Activated CD4-positive, alpha-beta memory T cell treated with anti-CD3 and anti-CD28 coated beads for 36 hours (primary cell): ENCODE measurements at regions not wholly inside any gene's neighbourhood (a gene's known extent, or its start where the extent isn't known, plus 50 kb on each side); places are given as distances from the start of the nearest gene placed in this dataset.

Experiments used
- CTCF ChIA-PET: fragments of 350-600 bp; sonication (Branson Sonifier 250); formaldehyde crosslinking; loops from one replicate; lab custom pipeline; 2021; ENCODE audit warnings: antibody characterized with exemption, inconsistent platforms; lab: Charles Lee
- POLR2A ChIA-PET: fragments of 350-600 bp; sonication (Branson Sonifier 250); formaldehyde crosslinking; loops from one replicate; lab custom pipeline; 2021; ENCODE audit warnings: antibody characterized with exemption; lab: Charles Lee
- DNase-seq: peaks from one replicate; pipeline ENCODE4 v3.0.0-alpha.2; 2020
- H3K27ac Mint-ChIP-seq: one replicate; pipeline ENCODE4 v1.8.0; 2021; ENCODE audit warnings: mixed read lengths
- H3K27me3 Mint-ChIP-seq: one replicate; pipeline ENCODE4 v1.8.0; 2021; ENCODE audit warnings: mixed read lengths
- H3K36me3 Mint-ChIP-seq: one replicate; pipeline ENCODE4 v1.8.0; 2021; ENCODE audit warnings: mixed read lengths
- H3K4me1 Mint-ChIP-seq: one replicate; pipeline ENCODE4 v1.8.0; 2021; ENCODE audit warnings: low read depth, mixed read lengths
- H3K4me3 Mint-ChIP-seq: one replicate; pipeline ENCODE4 v1.8.0; 2021; ENCODE audit warnings: mild to moderate bottlenecking, mixed read lengths
- H3K9me3 Mint-ChIP-seq: one replicate; pipeline ENCODE4 v1.8.0; 2021; ENCODE audit warnings: mixed read lengths
- intact Hi-C: fragments of 100-400 bp; cut with micrococcal nuclease; formaldehyde crosslinking; loops from one replicate; pipeline ENCODE4 v1.15.1; 2023

DNA sequence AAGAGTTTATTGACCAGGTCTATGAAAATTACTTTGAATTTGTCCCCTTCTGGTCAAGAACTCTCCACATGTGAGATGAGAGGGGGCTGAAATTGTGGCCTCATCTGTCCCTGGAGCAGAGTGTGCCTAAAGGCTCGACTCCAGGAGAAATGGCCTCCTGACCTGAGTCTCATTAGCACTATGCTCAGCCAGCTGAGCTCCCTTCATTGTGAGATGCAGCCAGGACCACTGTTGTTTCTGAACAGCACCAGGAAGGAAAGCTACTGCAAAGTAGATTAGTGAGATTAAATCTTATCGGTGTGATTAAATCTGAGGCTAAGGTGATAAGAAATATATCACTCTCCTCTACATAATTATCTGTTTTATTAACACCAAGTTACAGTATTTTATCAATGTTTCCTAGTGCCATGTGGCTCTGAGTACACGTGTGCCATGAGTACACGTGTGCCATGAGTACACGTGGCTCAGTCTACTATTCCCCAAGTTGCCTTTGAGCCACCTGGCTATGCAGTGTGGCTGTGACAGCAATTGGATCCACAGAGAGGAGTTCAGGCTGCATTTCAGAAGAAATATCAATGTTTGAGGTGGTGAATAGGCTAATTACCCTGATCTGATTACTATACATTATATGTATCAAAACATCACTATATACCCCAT is 126.9 kb downstream of the IPMK start:
- Mint-ChIP-seq H3K9me3 (no peaks in the 10 kb centered on the region), H3K4me3 (no peak overlapping the region), H3K27me3 (peaks cover 4% of the 10 kb centered on the region), H3K4me1 (peaks cover 9% of the 10 kb centered on the region), H3K27ac (no peak overlapping the region), H3K36me3 (no peaks in the 10 kb centered on the region)
- intact Hi-C loops: no loop called here
- POLR2A ChIA-PET: no interaction called here
- CTCF ChIA-PET: no interaction called here
- DNase-seq: no peak

DNA sequence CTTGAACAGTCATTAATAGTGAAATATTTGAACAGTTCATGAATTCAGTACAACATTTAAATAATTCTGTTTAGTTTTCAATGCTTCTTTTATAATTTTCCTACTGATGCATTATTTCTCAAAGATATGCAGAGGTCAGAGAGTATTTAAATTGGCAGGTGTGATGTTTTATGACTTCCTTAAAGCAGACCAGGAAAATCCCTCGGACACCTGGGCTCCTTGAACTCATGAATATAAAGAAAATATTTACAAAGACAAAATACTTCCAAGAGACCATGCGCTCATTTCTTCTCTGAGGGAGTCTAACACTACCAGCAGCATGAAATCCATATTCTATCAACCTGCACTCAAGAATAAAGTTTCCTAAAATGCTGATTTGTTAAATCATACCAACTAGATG is 127.6 kb downstream of the IPMK start:
- peaks cover 9% of the 10 kb centered on the region for H3K4me1 Mint-ChIP-seq
- H3K9me3 Mint-ChIP-seq: no peaks in the 10 kb centered on the region
- intact Hi-C loops: no loop called here
- no peak overlapping the region for H3K27ac Mint-ChIP-seq
- no peak for DNase-seq
- ChIA-PET CTCF (no interaction called here), POLR2A (no interaction called here)
- no peaks in the 10 kb centered on the region for H3K36me3 Mint-ChIP-seq
- no peak overlapping the region for H3K4me3 Mint-ChIP-seq
- H3K27me3 Mint-ChIP-seq: peaks cover 4% of the 10 kb centered on the region

DNA sequence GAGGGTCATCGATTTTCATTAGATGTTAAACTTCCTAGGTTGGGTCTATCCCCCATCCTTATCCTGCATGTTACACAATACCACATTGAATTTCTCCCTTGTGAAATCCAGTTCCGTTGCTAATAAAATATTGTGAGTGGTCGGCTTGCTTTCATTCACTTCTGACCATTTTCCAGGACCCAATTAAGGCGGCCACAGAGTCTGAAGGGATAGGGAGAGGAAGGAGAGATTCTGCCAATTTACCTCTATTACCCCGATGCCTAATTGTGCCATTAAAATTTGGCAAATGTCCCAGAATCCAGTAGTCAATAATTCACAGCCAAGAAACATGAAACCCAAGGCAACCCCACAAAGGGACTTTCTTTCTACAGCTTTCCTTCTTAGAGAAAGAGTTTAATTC is 129.9 kb downstream of the IPMK start:
- DNase-seq: no peak
- H3K27me3 Mint-ChIP-seq: peaks cover 4% of the 10 kb centered on the region
- no peaks in the 10 kb centered on the region for H3K4me1 Mint-ChIP-seq
- no peak overlapping the region for H3K27ac Mint-ChIP-seq
- H3K4me3 Mint-ChIP-seq: no peak overlapping the region
- intact Hi-C loops: no loop called here
- POLR2A ChIA-PET: no interaction called here
- no peaks in the 10 kb centered on the region for H3K9me3 Mint-ChIP-seq
- H3K36me3 Mint-ChIP-seq: no peaks in the 10 kb centered on the region
- CTCF ChIA-PET: interaction anchor here (0.6 kb wide), 1 partner anchor 152 kb away, joined by 4 read pairs; no protein-coding TSS in a partner anchor

DNA sequence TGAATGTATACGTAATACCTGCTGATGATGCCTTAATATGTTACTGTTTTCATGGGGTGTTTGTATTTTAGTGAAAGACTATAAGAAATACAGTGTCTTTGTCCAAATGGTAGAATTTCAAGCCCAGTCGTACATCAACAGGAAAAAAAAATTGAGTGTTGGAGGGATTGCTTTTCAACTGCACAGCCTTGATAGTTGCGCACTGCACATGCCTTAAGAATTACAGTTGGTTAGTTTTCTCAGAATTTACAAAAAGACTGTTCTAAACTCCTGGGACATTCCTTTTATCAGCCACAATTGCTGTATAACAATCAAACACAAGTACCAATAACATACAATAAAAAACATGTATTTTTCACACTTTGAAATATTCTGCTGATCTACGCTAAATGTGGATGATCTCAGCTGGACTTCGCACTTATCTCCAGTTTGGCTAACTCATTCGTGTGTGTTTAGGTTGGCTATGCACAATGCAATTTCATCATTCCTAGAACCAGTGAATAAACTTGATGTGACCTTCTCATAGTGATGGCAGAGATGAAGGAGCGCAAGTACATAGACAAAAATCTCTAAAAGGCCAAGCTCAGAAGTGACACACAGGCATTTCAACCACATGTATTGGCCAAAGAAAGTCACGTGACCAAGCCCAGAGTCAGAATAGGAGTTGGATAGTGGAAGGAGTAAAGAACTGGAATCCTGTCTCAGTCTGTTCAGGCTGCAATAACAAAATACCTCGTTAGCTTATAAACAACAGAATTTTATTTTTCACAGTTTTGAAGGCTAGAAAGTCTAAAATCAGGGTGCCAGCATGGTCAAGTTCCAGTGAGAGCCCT is 152.3 kb downstream of the IPMK start:
- H3K27me3 Mint-ChIP-seq: peaks cover 1% of the 10 kb centered on the region
- intact Hi-C loops: no loop called here
- no peak overlapping the region for H3K4me3 Mint-ChIP-seq
- DNase-seq: no peak
- ChIA-PET CTCF (no interaction called here), POLR2A (no interaction called here)
- no peak overlapping the region for H3K27ac Mint-ChIP-seq
- no peaks in the 10 kb centered on the region for H3K4me1 Mint-ChIP-seq
- H3K9me3 Mint-ChIP-seq: no peaks in the 10 kb centered on the region
- no peaks in the 10 kb centered on the region for H3K36me3 Mint-ChIP-seq

DNA sequence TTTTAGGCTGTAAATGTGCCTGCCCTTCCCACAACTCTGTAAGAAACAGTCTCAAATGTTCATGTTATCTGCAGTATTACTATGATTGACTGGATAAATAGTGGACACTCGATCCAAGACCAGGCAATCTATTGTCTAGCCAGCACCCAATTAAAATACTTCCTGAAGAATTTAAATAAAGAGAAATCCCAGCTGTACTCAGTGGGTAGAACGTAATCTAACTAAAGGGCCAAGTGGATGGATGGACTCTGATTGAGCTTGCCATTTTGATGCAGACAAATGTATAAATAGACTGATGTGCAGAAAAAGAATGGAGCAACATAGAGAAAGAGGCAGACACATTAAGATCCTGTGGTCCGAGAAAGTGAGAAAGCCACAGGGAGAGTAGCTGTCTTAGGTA is 158.0 kb downstream of the IPMK start:
- intact Hi-C loops: no loop called here

DNA sequence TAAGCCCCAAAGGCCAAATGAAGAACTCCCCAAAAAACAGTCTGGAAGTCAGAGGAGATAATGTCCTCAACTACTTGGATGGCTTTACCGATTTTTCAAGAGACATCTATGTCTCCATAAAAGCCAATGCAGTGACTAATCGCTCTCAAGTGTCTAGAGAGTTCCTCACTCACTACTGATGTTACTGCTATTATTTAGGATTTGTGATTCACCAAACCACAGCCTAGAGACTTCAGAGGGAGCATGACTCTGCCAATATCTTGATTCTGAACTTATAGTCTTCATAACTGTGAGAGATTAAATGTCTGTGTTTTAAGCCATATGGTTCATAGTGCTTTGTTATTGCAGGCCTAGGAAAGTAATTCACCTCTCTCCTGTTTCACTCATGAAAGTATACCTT is 160.2 kb downstream of the IPMK start:
- H3K9me3 Mint-ChIP-seq: no peaks in the 10 kb centered on the region
- peaks cover 1% of the 10 kb centered on the region for H3K27me3 Mint-ChIP-seq
- ChIA-PET POLR2A (no interaction called here), CTCF (no interaction called here)
- no peak for DNase-seq
- H3K36me3 Mint-ChIP-seq: no peaks in the 10 kb centered on the region
- intact Hi-C loops: no loop called here
- no peak overlapping the region for H3K27ac Mint-ChIP-seq
- no peaks in the 10 kb centered on the region for H3K4me1 Mint-ChIP-seq
- no peak overlapping the region for H3K4me3 Mint-ChIP-seq

More for the DNA sequence above, 158.0 kb downstream of the IPMK start:
- CTCF ChIA-PET: no interaction called here
- POLR2A ChIA-PET: no interaction called here
- Mint-ChIP-seq H3K27ac (no peak overlapping the region), H3K9me3 (no peaks in the 10 kb centered on the region), H3K36me3 (no peaks in the 10 kb centered on the region), H3K4me3 (no peak overlapping the region), H3K4me1 (no peaks in the 10 kb centered on the region), H3K27me3 (peaks cover 1% of the 10 kb centered on the region)
- DNase-seq: no peak

DNA sequence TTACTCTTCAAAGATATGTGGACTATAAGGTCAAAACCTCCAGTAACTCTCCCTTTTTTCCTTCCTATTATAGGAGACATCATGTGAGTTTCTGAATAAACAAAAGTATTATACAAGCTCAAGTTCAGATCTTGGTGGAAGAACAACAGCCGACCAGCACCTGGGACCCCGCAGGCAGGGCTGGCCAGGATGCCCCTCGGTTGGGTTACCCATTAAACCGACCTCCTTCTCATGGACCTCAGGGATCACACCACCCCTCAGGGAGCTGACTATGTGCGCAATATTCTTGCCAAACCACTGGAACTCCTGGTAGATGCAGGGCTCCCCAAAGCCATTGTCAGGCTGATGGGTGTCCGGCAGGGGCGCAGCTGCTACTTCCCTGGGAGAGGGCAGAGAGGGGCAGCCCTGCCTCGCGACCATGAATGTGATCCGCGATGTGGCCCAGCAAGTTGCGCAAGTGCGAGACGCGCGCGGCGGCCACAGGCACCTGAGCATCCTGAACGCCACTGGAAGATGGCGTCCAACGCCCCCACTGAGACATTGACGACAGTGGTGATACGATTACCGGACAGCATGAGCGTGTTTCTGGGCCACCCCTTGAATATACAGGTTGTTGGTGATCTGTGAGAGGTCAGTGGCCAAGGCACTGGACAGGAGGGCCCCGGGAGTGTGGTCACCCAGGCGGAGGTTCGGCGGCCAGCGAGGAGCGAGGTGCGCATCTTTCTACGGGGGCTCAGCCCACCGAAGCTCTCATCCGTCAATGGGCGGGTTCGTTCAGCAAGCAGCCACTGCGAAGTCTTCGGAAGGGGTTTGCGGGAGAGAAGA is 161.3 kb downstream of the IPMK start:
- H3K36me3 Mint-ChIP-seq: no peaks in the 10 kb centered on the region
- no peak overlapping the region for H3K4me3 Mint-ChIP-seq
- no peak overlapping the region for H3K27ac Mint-ChIP-seq
- no peaks in the 10 kb centered on the region for H3K4me1 Mint-ChIP-seq
- no peak for DNase-seq
- H3K9me3 Mint-ChIP-seq: no peaks in the 10 kb centered on the region
- intact Hi-C loops: no loop called here
- ChIA-PET CTCF (no interaction called here), POLR2A (no interaction called here)
- peaks cover 1% of the 10 kb centered on the region for H3K27me3 Mint-ChIP-seq

DNA sequence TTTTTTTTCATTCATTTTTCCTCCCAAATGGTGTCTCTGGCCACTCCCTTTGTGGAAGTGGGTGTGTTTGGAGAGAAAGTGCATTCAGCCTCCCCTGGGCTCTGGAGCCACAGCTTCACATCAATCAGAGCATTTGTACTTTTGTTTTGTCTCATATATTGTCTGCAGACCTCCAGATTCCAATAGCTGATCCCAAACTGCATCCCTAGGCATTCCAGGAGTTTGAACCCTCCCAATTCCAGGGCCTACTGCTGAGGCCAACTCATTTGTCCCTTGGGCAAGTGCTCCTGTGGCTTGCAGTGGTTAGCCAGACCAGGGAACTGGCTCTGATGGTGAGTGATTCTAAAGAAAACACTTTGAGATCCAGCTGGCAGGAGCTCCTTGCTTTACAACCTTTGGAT is 163.3 kb downstream of the IPMK start:
- H3K4me1 Mint-ChIP-seq: no peaks in the 10 kb centered on the region
- H3K36me3 Mint-ChIP-seq: no peaks in the 10 kb centered on the region
- peaks cover 1% of the 10 kb centered on the region for H3K27me3 Mint-ChIP-seq
- ChIA-PET POLR2A (no interaction called here), CTCF (no interaction called here)
- DNase-seq: no peak
- intact Hi-C loops: no loop called here
- no peak overlapping the region for H3K4me3 Mint-ChIP-seq
- H3K27ac Mint-ChIP-seq: no peak overlapping the region
- H3K9me3 Mint-ChIP-seq: no peaks in the 10 kb centered on the region

DNA sequence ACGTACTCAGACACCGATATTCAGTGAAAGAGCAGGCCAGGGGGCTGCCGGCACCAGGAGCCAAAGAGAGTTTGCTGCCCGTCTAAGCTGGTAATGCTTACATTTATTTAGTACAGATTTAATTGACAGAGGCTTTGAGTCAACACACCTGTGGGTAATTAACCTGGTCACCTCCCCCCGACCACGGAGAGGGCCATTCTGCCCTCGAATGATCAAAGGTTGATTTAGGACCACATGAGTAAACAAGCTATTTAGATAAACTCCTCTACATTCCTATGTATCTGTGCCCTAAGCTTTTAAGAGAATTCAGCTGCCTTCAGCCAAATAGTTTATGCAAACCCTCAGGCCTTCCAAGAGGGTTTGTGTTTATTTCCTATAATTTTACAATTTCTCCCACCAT is 164.8 kb downstream of the IPMK start:
- Mint-ChIP-seq H3K9me3 (no peaks in the 10 kb centered on the region), H3K27me3 (no peaks in the 10 kb centered on the region), H3K4me1 (no peaks in the 10 kb centered on the region), H3K27ac (no peak overlapping the region), H3K36me3 (no peaks in the 10 kb centered on the region), H3K4me3 (no peak overlapping the region)
- no peak for DNase-seq
- ChIA-PET CTCF (no interaction called here), POLR2A (no interaction called here)
- intact Hi-C loops: no loop called here

DNA sequence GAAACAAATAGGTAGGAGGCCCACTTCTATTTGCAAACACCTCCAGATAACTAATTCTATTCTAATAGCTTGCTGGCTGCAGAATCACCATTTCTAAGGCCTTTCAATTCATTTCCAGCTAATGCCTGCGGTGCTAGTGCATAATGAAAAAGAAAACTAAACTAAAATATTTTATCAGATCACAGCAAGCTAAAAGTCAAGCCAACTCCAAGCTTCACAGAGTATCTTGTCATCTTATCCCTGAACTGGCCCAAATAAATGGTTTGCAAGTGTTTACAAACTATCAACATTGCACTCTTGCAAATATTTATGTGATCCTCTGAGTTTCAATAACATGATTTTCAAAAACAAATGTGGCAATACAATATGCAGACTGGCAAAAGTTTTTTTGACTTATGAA is 166.0 kb downstream of the IPMK start:
- H3K4me1 Mint-ChIP-seq: no peaks in the 10 kb centered on the region

DNA sequence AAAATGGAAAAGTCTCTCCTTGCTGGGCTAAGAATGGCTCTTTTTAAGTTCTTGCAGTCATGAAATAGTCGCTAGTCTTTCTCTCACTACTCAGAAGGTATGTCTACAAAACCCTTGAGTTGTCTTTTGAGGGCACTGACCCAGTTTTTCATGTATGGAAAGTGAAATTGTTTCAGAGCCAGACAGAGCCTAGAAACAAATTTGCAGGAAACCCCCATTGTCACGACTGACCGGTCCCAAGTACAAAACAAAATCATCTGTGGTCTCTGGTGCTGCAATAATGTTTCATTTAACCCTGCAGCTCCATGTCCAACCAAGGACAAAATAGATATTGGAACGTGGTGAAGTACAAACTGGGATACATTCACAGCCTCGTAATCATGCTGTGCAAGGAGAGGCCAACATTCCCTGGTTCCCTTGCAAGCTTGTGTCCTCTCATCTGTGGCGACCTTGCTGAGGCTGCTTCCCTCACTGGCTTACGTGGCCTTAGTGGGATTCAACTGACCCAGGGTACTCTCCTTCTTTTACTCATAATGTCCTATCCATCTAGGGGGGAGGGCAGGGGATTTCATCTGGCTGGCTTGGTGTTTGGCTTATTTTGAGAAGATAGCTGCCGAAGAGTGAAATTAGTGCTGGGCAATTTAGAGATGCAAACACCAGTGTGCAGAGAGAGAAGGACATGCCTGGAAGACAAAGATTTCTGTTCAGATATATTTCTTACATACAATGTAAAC is 172.5 kb downstream of the IPMK start:
- Mint-ChIP-seq H3K36me3 (no peaks in the 10 kb centered on the region), H3K27me3 (no peaks in the 10 kb centered on the region), H3K4me3 (no peak overlapping the region), H3K9me3 (no peaks in the 10 kb centered on the region), H3K4me1 (no peaks in the 10 kb centered on the region), H3K27ac (no peak overlapping the region)
- DNase-seq: no peak
- ChIA-PET CTCF (no interaction called here), POLR2A (no interaction called here)
- intact Hi-C loops: no loop called here

More for the DNA sequence above, 166.0 kb downstream of the IPMK start:
- H3K27ac Mint-ChIP-seq: no peak overlapping the region
- POLR2A ChIA-PET: no interaction called here
- intact Hi-C loops: no loop called here
- CTCF ChIA-PET: no interaction called here
- no peaks in the 10 kb centered on the region for H3K9me3 Mint-ChIP-seq
- no peaks in the 10 kb centered on the region for H3K27me3 Mint-ChIP-seq
- no peak overlapping the region for H3K4me3 Mint-ChIP-seq
- no peaks in the 10 kb centered on the region for H3K36me3 Mint-ChIP-seq
- no peak for DNase-seq

DNA sequence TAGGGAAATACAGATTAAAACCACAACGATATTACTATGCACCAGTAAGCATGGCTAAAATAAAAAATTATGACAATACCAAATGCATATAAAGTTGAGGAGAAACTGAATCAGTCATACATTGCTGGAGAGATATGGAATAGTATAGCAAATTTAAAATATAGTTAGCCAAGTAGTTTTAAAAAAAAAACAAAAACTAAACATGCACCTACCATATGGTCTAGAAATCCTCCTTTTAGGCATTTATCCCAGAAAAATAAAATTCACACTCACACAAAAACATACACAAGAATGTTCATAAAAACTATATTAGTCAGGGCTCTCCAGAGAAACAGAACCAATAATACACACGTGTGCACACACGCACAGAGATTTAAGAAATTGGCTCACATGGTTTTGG is 175.8 kb downstream of the IPMK start:
- Mint-ChIP-seq H3K4me3 (no peak overlapping the region), H3K27me3 (peaks cover 2% of the 10 kb centered on the region), H3K4me1 (no peaks in the 10 kb centered on the region), H3K36me3 (no peaks in the 10 kb centered on the region), H3K9me3 (no peaks in the 10 kb centered on the region), H3K27ac (no peak overlapping the region)
- CTCF ChIA-PET: no interaction called here
- no peak for DNase-seq
- POLR2A ChIA-PET: no interaction called here
- intact Hi-C loops: no loop called here
